ENCODE measurements at regions not wholly inside any gene's neighbourhood (a gene's known extent, or its start where the extent isn't known, plus 50 kb on each side); places are given as distances from the start of the nearest gene placed in this dataset.

GRCh38 chr3:107268469-107268868, 108.8 kb upstream of the CCDC54 start:
- no peak for TF ChIP-seq CTCF (IDR thresholded peaks at IDR 0.05; ENCODE audit: insufficient read depth, low read depth, low read length)
- no peak overlapping the region for H3K4me3 ChIP-seq (ENCODE audit: low read depth, low read length)
- POLR2A ChIA-PET, result interaction anchor here (0.6 kb wide), 1 partner anchor 339 kb away, joined by 3 read pairs; no protein-coding TSS in a partner anchor
- no peaks in the 10 kb centered on the region for H3K27me3 ChIP-seq (ENCODE audit: control insufficient read depth, insufficient read depth, low read length)
- CTCF ChIA-PET, result interaction anchor here (1.1 to 5.1 kb wide), 5 partner anchors 9 to 163 kb away, joined by 3 to 33 read pairs (median 10); no protein-coding TSS in a partner anchor
- no peaks in the 10 kb centered on the region for H3K36me3 ChIP-seq (ENCODE audit: control insufficient read depth, insufficient read depth, low read length)
- DNase-seq (ENCODE audit: low read depth), result no peak

GRCh38 chr3:107269136-107269535, 108.1 kb upstream of the CCDC54 start:
- no peak for DNase-seq (ENCODE audit: low read depth)
- no peak overlapping the region for H3K4me3 ChIP-seq (ENCODE audit: low read depth, low read length)
- H3K36me3 ChIP-seq (ENCODE audit: control insufficient read depth, insufficient read depth, low read length), result no peaks in the 10 kb centered on the region
- ChIA-PET POLR2A (no interaction called here), CTCF (interaction anchor here (1.1 to 5.1 kb wide), 4 partner anchors 10 to 161 kb away, joined by 4 to 33 read pairs (median 10); no protein-coding TSS in a partner anchor)
- no peaks in the 10 kb centered on the region for H3K27me3 ChIP-seq (ENCODE audit: control insufficient read depth, insufficient read depth, low read length)
- no peak for TF ChIP-seq CTCF (IDR thresholded peaks at IDR 0.05; ENCODE audit: insufficient read depth, low read depth, low read length)

- H3K27me3 ChIP-seq (ENCODE audit: control insufficient read depth, insufficient read depth, low read length), result no peaks in the 10 kb centered on the region
- peak; percentile 59 for TF ChIP-seq CTCF (IDR thresholded peaks at IDR 0.05; ENCODE audit: insufficient read depth, low read depth, low read length)
- no peak overlapping the region for H3K4me3 ChIP-seq (ENCODE audit: low read depth, low read length)
- POLR2A ChIA-PET, result no interaction called here
- no peaks in the 10 kb centered on the region for H3K36me3 ChIP-seq (ENCODE audit: control insufficient read depth, insufficient read depth, low read length)
- DNase-seq (ENCODE audit: low read depth), result no peak
- CTCF ChIA-PET, result interaction anchor here (0.8 to 7.3 kb wide), 31 partner anchors 8 to 435 kb away, joined by 3 to 113 read pairs (median 4); partner anchors contain the start of gene CCDC54
Measured at GRCh38 chr3:107271787-107272387, 105.4 kb upstream of the CCDC54 start.

- H3K36me3 ChIP-seq (ENCODE audit: control insufficient read depth, insufficient read depth, low read length), result no peaks in the 10 kb centered on the region
- POLR2A ChIA-PET, result no interaction called here
- H3K4me3 ChIP-seq (ENCODE audit: low read depth, low read length), result no peak overlapping the region
- no peak for TF ChIP-seq CTCF (IDR thresholded peaks at IDR 0.05; ENCODE audit: insufficient read depth, low read depth, low read length)
- no peak for DNase-seq (ENCODE audit: low read depth)
- CTCF ChIA-PET, result interaction anchor here (1.0 to 7.3 kb wide), 23 partner anchors 8 to 434 kb away, joined by 3 to 113 read pairs (median 6); partner anchors contain the start of gene CCDC54
- no peaks in the 10 kb centered on the region for H3K27me3 ChIP-seq (ENCODE audit: control insufficient read depth, insufficient read depth, low read length)
Measured at GRCh38 chr3:107272471-107272870, 104.8 kb upstream of the CCDC54 start.

- no peak for DNase-seq (ENCODE audit: low read depth)
- ChIA-PET CTCF (interaction anchor here (1.0 to 7.3 kb wide), 11 partner anchors 12 to 434 kb away, joined by 3 to 113 read pairs (median 13); no protein-coding TSS in a partner anchor), POLR2A (no interaction called here)
- H3K27me3 ChIP-seq (ENCODE audit: control insufficient read depth, insufficient read depth, low read length), result no peaks in the 10 kb centered on the region
- H3K36me3 ChIP-seq (ENCODE audit: control insufficient read depth, insufficient read depth, low read length), result no peaks in the 10 kb centered on the region
- TF ChIP-seq CTCF (IDR thresholded peaks at IDR 0.05; ENCODE audit: insufficient read depth, low read depth, low read length), result no peak
- no peak overlapping the region for H3K4me3 ChIP-seq (ENCODE audit: low read depth, low read length)
Measured at GRCh38 chr3:107272885-107273284, 104.4 kb upstream of the CCDC54 start.
